ENCODE measurements at regions not wholly inside any gene's neighbourhood (a gene's known extent, or its start where the extent isn't known, plus 50 kb on each side); places are given as distances from the start of the nearest gene placed in this dataset.

GRCh38 chrX:94977986-94978385 is 1304.0 kb downstream of the FAM133A start:
- intact Hi-C loops (cut with DNase I): no loop called here
- Histone ChIP-seq H3K9me3 (no peaks in the 10 kb centered on the region), H3K4me3 (no peak overlapping the region), H3K4me1 (no peaks in the 10 kb centered on the region), H3K27me3 (no peaks in the 10 kb centered on the region), H3K27ac (no peak overlapping the region), H3K36me3 (no peaks in the 10 kb centered on the region)
- DNase-seq (no peak), ATAC-seq (no peak)
- TF ChIP-seq, protein P1, sequence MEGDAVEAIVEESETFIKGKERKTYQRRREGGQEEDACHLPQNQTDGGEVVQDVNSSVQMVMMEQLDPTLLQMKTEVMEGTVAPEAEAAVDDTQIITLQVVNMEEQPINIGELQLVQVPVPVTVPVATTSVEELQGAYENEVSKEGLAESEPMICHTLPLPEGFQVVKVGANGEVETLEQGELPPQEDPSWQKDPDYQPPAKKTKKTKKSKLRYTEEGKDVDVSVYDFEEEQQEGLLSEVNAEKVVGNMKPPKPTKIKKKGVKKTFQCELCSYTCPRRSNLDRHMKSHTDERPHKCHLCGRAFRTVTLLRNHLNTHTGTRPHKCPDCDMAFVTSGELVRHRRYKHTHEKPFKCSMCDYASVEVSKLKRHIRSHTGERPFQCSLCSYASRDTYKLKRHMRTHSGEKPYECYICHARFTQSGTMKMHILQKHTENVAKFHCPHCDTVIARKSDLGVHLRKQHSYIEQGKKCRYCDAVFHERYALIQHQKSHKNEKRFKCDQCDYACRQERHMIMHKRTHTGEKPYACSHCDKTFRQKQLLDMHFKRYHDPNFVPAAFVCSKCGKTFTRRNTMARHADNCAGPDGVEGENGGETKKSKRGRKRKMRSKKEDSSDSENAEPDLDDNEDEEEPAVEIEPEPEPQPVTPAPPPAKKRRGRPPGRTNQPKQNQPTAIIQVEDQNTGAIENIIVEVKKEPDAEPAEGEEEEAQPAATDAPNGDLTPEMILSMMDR (IDR thresholded peaks at IDR 0.05): no peak

All from left lung (tissue), 4 donors.